22Rv1 (cell line): ENCODE measurements at regions not wholly inside any gene's neighbourhood (a gene's known extent, or its start where the extent isn't known, plus 50 kb on each side); places are given as distances from the start of the nearest gene placed in this dataset.

Experiments used
- H3K27ac ChIP-seq: fragments of 450-650 bp; 2 replicates; pipeline ENCODE4 v1.5.1; 2017
- ZFX ChIP-seq: fragments of 450-650 bp; IDR thresholded peaks from 2 replicates; pipeline ENCODE4 v1.6.1; 2017; ENCODE audit warnings: antibody characterized with exemption, borderline replicate concordance
- TF ChIP-seq, protein P1 (sequence below): fragments of 450-650 bp; IDR thresholded peaks from 2 replicates; pipeline ENCODE4 v1.5.1; 2017; ENCODE audit warnings: mild to moderate bottlenecking

DNA sequence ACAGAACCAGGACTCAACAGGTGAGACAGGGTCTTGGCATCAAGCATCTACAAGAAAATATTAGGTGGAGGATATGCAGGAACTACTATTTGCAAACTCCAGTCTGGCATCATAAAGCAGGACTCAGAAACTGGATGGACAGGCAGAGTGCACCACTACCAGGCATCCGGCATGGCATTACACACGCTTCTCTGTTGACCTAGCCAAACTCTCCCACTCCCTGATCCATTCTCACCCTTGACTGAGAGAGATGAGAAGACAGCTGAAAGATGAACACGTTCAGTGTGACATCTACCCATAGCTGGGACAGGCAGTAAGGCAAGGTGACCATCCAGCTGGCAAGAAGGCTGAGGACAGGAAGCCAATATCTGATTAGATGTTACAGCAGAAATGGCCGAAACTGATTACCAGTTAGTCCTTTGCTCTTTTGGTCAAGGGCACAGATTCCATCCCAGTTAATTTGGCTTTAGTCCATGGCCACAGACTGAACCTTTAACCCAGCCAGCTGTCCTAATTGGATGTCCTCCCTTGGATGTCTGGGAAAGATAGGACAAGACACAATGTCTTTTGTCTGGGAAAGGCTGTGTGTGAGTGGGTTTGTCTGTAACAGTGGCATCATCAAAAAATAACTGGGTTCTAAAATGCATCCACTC is 71.6 kb downstream of the BBS10 start:
- no peak overlapping the region for H3K27ac ChIP-seq
- TF ChIP-seq, protein P1, sequence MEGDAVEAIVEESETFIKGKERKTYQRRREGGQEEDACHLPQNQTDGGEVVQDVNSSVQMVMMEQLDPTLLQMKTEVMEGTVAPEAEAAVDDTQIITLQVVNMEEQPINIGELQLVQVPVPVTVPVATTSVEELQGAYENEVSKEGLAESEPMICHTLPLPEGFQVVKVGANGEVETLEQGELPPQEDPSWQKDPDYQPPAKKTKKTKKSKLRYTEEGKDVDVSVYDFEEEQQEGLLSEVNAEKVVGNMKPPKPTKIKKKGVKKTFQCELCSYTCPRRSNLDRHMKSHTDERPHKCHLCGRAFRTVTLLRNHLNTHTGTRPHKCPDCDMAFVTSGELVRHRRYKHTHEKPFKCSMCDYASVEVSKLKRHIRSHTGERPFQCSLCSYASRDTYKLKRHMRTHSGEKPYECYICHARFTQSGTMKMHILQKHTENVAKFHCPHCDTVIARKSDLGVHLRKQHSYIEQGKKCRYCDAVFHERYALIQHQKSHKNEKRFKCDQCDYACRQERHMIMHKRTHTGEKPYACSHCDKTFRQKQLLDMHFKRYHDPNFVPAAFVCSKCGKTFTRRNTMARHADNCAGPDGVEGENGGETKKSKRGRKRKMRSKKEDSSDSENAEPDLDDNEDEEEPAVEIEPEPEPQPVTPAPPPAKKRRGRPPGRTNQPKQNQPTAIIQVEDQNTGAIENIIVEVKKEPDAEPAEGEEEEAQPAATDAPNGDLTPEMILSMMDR, result no peak
- no peak for TF ChIP-seq ZFX

DNA sequence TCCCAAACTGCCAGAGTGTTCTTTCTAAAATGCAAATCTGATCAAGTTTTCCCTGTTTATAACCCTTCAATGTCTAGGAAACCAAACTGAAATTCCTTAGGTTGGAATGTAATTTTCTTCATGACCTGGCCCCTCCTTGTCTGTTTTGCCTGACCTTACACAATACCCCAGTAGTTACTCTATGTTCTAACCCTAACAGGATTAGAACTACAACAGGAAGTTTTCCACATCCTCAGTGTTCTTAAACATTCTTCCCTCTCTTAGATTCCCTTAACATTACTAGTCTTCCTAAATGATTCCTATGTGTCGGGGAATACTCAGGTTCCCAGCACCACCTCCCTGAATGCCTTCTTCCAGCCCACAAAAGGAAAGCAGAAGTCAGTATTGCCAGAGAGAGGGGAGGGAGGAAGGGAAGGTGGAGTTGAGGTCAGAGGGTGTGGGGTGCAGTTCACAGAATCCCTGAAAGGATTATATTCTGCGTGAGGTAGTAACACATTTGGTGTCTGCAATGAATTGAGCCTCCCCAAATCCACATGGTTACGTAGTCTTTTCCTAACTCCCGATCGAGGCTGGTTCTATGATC is 72.6 kb downstream of the BBS10 start:
- TF ChIP-seq, protein P1, result no peak
- no peak for TF ChIP-seq ZFX
- H3K27ac ChIP-seq, result no peak overlapping the region

DNA sequence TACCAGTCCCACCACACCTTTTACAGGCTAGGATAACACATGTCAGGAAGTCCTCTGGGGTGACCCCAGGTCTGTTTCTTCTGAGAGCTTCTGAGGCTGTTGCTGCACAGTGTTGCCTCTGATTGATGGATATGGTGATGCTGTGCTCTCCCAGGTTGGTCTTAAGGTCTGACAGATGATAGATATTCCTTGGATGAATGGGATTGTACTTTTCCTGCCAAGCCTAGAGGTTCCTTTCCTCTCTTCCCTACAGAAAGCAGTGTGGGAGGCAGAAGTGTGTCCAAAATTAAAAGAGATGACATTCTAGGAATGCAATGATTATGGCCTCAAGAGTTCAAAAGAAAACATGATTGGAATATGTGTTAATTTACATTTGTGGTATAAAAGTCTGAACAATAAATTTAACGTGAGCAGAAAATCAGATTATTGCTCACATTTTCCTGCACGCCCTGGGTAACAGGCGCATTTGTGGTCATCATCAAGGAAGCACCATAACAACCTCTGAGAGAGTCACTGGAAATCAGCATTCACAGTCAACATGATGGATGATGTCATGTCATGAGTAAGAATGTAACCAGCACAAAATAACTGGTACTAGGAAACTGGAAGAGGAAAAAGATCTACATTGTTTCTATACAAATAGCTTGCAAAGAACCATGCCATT is 73.7 kb downstream of the BBS10 start:
- TF ChIP-seq, protein P1, result no peak
- no peak for TF ChIP-seq ZFX
- H3K27ac ChIP-seq, result no peak overlapping the region

DNA sequence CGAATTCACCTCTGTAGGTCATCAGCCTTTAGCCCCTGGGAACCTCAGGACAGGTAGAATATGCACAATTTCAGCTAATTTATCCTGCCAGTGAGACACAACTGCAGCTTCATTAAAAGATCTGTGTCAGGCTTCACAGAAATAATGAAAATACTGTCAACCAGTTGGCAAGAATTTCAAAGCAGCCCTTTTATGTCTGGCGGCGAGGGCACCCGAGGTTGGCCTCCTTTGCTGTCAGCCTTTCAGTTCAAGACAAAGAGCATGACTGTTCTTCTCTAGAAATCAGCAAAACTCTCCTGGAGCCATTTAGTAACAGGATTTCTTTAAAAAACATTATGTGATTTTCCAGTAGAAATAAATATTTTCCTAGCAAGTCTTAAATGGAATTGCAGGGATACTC is 75.9 kb downstream of the BBS10 start:
- TF ChIP-seq ZFX, result no peak
- no peak overlapping the region for H3K27ac ChIP-seq

- TF ChIP-seq ZFX, result no peak
- TF ChIP-seq, protein P1, result no peak
- H3K27ac ChIP-seq, result no peak overlapping the region
These were observed 77.4 kb downstream of the BBS10 start for GRCh38 chr12:76270657-76271358.

DNA sequence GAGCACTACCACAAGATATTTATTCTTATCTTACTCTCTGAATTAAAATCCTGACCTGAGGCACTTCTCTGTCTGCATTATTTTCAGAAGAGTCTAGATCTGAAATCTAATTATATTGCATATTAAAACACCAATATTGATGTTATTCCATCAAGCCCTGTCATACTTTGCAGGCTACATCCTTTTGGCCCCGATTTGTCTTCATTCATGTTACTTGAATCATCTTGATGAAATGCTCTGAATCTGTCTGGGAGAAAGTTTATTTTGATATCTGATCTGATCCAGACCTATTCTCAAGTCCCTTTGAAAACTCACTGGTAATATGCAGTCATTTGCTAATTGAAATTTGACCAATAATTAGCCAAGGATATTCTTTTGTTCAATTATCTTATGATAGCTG is 79.9 kb downstream of the BBS10 start:
- no peak overlapping the region for H3K27ac ChIP-seq
- TF ChIP-seq, protein P1, result no peak
- no peak for TF ChIP-seq ZFX

- H3K27ac ChIP-seq, result no peak overlapping the region
- no peak for TF ChIP-seq ZFX
- TF ChIP-seq, protein P1, result no peak
These were observed 81.4 kb downstream of the BBS10 start for GRCh38 chr12:76266797-76267196.
